H9 (cell line): ENCODE measurements at regions not wholly inside any gene's neighbourhood (a gene's known extent, or its start where the extent isn't known, plus 50 kb on each side); places are given as distances from the start of the nearest gene placed in this dataset.

Experiments used
- DNase-seq: peaks from one replicate; pipeline ENCODE4 v3.0.0-alpha.2; 2017
- H2AFZ ChIP-seq: one replicate; pipeline ENCODE4 v1.6.1; 2013; ENCODE audit warnings: mild to moderate bottlenecking, low read length, control low read depth, moderate library complexity
- H2AK5ac ChIP-seq: 2 replicates; pipeline ENCODE4 v1.6.1; 2013; ENCODE audit warnings: low read length, control low read depth, mixed read lengths; ENCODE audit not compliant: insufficient read length
- H2BK120ac ChIP-seq: one replicate; pipeline ENCODE4 v1.6.1; 2013; ENCODE audit warnings: low read depth, mild to moderate bottlenecking, low read length, control low read depth, inconsistent platforms; ENCODE audit not compliant: poor library complexity, severe bottlenecking
- H2BK12ac ChIP-seq: 2 replicates; pipeline ENCODE4 v1.6.1; 2013; ENCODE audit warnings: low read length, control low read depth, mixed read lengths, low read depth; ENCODE audit not compliant: insufficient read length
- H2BK15ac ChIP-seq: 2 replicates; pipeline ENCODE4 v1.6.1; 2013; ENCODE audit warnings: low read depth, low read length, control low read depth
- H2BK20ac ChIP-seq: one replicate; pipeline ENCODE4 v1.6.1; 2013; ENCODE audit warnings: low read depth, mild to moderate bottlenecking, low read length, control low read depth, inconsistent platforms; ENCODE audit not compliant: poor library complexity, severe bottlenecking
- H2BK5ac ChIP-seq: 2 replicates; pipeline ENCODE4 v1.6.1; 2013; ENCODE audit warnings: low read length, control low read depth, mixed read lengths; ENCODE audit not compliant: insufficient read length
- H3K14ac ChIP-seq: 2 replicates; pipeline ENCODE4 v1.6.1; 2013; ENCODE audit warnings: low read length, control low read depth; ENCODE audit not compliant: insufficient read depth
- H3K18ac ChIP-seq: 2 replicates; pipeline ENCODE4 v1.6.1; 2013; ENCODE audit warnings: low read depth, mild to moderate bottlenecking, mixed read lengths, low read length, control low read depth; ENCODE audit not compliant: insufficient read length
- H3K23ac ChIP-seq: 2 replicates; pipeline ENCODE4 v1.6.1; 2013; ENCODE audit warnings: low read length, control low read depth, mixed read lengths, low read depth; ENCODE audit not compliant: insufficient read length
- H3K23me2 ChIP-seq: 2 replicates; pipeline ENCODE4 v1.6.1; 2013; ENCODE audit warnings: low read depth, mild to moderate bottlenecking, mixed read lengths, low read length, control low read depth; ENCODE audit not compliant: insufficient read length, poor library complexity, severe bottlenecking
- H3K27ac ChIP-seq: 2 replicates; pipeline ENCODE4 v1.5.1; 2013; ENCODE audit warnings: low read length, control low read depth, mixed read lengths, low read depth; ENCODE audit not compliant: insufficient read length
- H3K27me3 ChIP-seq: 2 replicates; pipeline ENCODE4 v1.6.1; 2013; ENCODE audit warnings: low read length, control low read depth, inconsistent platforms; ENCODE audit not compliant: insufficient read depth
- H3K4ac ChIP-seq: 2 replicates; pipeline ENCODE4 v1.6.1; 2013; ENCODE audit warnings: low read depth, mild to moderate bottlenecking, control low read depth, inconsistent platforms, low read length, moderate library complexity
- H3K4me1 ChIP-seq: 2 replicates; pipeline ENCODE4 v1.6.1; 2013; ENCODE audit warnings: low read length, control low read depth, inconsistent platforms; ENCODE audit not compliant: insufficient read depth
- H3K4me2 ChIP-seq: 2 replicates; pipeline ENCODE4 v1.6.1; 2013; ENCODE audit warnings: low read length, control low read depth, mixed read lengths; ENCODE audit not compliant: insufficient read length, insufficient read depth
- H3K56ac ChIP-seq: 2 replicates; pipeline ENCODE4 v1.6.1; 2013; ENCODE audit warnings: low read depth, mild to moderate bottlenecking, mixed read lengths, low read length, control low read depth; ENCODE audit not compliant: insufficient read length
- H3K79me1 ChIP-seq: 2 replicates; pipeline ENCODE4 v1.6.1; 2013; ENCODE audit warnings: low read depth, mild to moderate bottlenecking, moderate library complexity, low read length, control low read depth, inconsistent platforms; ENCODE audit not compliant: insufficient read depth, poor library complexity, severe bottlenecking
- H3K79me2 ChIP-seq: 2 replicates; pipeline ENCODE4 v1.6.1; 2013; ENCODE audit warnings: low read length, control low read depth, inconsistent platforms; ENCODE audit not compliant: insufficient read depth
- H3K9ac ChIP-seq: 2 replicates; pipeline ENCODE4 v1.6.1; 2013; ENCODE audit warnings: low read length, control low read depth, mixed read lengths; ENCODE audit not compliant: insufficient read length; ENCODE audit errors: extremely low read depth
- H3K9me3 ChIP-seq: one replicate; pipeline ENCODE4 v1.6.1; 2013; ENCODE audit warnings: low read depth, low read length, inconsistent platforms; ENCODE audit not compliant: control insufficient read depth
- H3T11ph ChIP-seq: one replicate; pipeline ENCODE4 v1.6.1; 2013; ENCODE audit warnings: mild to moderate bottlenecking, low read length, control low read depth, inconsistent platforms
- H4K20me1 ChIP-seq: one replicate; pipeline ENCODE4 v1.6.1; 2013; ENCODE audit not compliant: control insufficient read depth, insufficient read length, insufficient read depth
- H4K5ac ChIP-seq: 2 replicates; pipeline ENCODE4 v1.6.1; 2013; ENCODE audit warnings: low read depth, mild to moderate bottlenecking, mixed read lengths, low read length, control low read depth; ENCODE audit not compliant: insufficient read length
- H4K8ac ChIP-seq: replicated peaks from 2 replicates; pipeline ENCODE4 v1.6.1; 2013; ENCODE audit warnings: low read length, control low read depth, mixed read lengths, low read depth; ENCODE audit not compliant: insufficient read length
- H4K91ac ChIP-seq: 2 replicates; pipeline ENCODE4 v1.6.1; 2013; ENCODE audit warnings: low read depth, mild to moderate bottlenecking, moderate library complexity, mixed read lengths, low read length, control low read depth; ENCODE audit not compliant: insufficient read length
- H3K27ac Mint-ChIP-seq, 3 experiments: 2 replicates in 2 of 3; 3 replicates in 1 of 3; pipeline ENCODE4 v1.8.0; 2020 to 2021; ENCODE audit warnings: mixed read lengths in 3 of 3, mild to moderate bottlenecking in 1 of 3, moderate library complexity in 1 of 3
- H3K27me3 Mint-ChIP-seq: 2 replicates; pipeline ENCODE4 v1.8.0; 2021; ENCODE audit warnings: low read depth, mild to moderate bottlenecking, moderate library complexity, mixed read lengths
- H3K36me3 Mint-ChIP-seq, 3 experiments: 2 replicates in 2 of 3; 3 replicates in 1 of 3; pipeline ENCODE4 v1.8.0; 2020 to 2021; ENCODE audit warnings: low read depth in 3 of 3, mixed read lengths in 3 of 3; ENCODE audit not compliant: insufficient read depth in 1 of 3
- H3K4me1 Mint-ChIP-seq, 2 experiments: 2 replicates each; pipeline ENCODE4 v1.8.0; 2020; ENCODE audit warnings: mixed read lengths in 2 of 2
- H3K4me3 Mint-ChIP-seq, 2 experiments: 2 replicates in 1 of 2; 3 replicates in 1 of 2; pipeline ENCODE4 v1.8.0; 2020 to 2021; ENCODE audit warnings: mild to moderate bottlenecking in 2 of 2, mixed read lengths in 2 of 2, moderate library complexity in 1 of 2
- H3K9me3 Mint-ChIP-seq, 2 experiments: 2 replicates in 1 of 2; 3 replicates in 1 of 2; pipeline ENCODE4 v1.8.0; 2020; ENCODE audit warnings: mild to moderate bottlenecking in 2 of 2, mixed read lengths in 2 of 2, moderate library complexity in 1 of 2
- TF ChIP-seq, protein P1 (sequence below): fragments of 200-600 bp; sonication (generic); conservative IDR thresholded peaks from 3 replicates; pipeline ENCODE4 v1.8.0; 2021; ENCODE audit warnings: antibody characterized with exemption, mild to moderate bottlenecking

DNA sequence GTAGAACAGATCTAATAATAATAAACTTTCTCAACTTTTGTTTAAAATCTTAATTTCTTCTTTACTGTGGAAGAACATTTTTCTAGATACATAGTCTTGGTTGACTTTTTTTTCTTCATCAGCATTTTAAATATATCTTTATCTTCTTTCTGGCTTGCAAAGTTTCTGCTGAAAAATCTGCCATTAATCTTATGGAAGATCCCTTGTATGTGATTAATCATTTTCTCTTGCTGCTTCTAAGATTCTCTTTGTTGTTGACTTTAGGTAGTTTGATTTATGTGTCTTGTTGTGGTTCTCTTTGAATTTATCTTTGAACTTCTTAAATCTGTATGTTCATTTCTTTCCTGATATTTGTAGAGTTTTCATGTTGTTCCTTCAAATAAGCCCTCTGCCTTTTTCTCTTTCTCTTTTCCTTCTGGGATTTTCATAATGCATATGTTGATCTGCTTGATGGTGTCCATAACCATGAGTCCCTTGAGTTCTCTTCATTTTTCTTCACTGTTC, 657.6 kb upstream of the CXADR start:
- H3K4ac ChIP-seq: no peak overlapping the region
- no peaks in the 10 kb centered on the region for H3K79me2 ChIP-seq
- no peak overlapping the region for H2AFZ ChIP-seq
- Mint-ChIP-seq H3K27me3 (no peaks in the 10 kb centered on the region), H3K36me3 (peaks cover 0 to 21% (median 4%) of the 10 kb centered on the region in 3 experiments; a peak in 4 of 7 replicates), H3K4me1 (no peaks in the 10 kb centered on the region), H3K9me3 (peaks cover 13 to 14% of the 10 kb centered on the region in 2 experiments), H3K4me3 (no peak overlapping the region), H3K27ac (no peak overlapping the region)
- no peaks in the 10 kb centered on the region for H3K9me3 ChIP-seq
- H3K27me3 ChIP-seq: no peaks in the 10 kb centered on the region
- H2BK12ac ChIP-seq: no peak overlapping the region
- H3K27ac ChIP-seq: no peak overlapping the region
- H3K4me2 ChIP-seq: no peak overlapping the region
- H4K20me1 ChIP-seq: no peaks in the 10 kb centered on the region
- no peak for DNase-seq
- H2BK5ac ChIP-seq: no peak overlapping the region
- H2BK15ac ChIP-seq: no peak overlapping the region
- H2AK5ac ChIP-seq: no peak overlapping the region
- no peak overlapping the region for H2BK20ac ChIP-seq
- no peaks in the 10 kb centered on the region for H3K79me1 ChIP-seq
- no peak overlapping the region for H4K91ac ChIP-seq
- TF ChIP-seq, protein P1, sequence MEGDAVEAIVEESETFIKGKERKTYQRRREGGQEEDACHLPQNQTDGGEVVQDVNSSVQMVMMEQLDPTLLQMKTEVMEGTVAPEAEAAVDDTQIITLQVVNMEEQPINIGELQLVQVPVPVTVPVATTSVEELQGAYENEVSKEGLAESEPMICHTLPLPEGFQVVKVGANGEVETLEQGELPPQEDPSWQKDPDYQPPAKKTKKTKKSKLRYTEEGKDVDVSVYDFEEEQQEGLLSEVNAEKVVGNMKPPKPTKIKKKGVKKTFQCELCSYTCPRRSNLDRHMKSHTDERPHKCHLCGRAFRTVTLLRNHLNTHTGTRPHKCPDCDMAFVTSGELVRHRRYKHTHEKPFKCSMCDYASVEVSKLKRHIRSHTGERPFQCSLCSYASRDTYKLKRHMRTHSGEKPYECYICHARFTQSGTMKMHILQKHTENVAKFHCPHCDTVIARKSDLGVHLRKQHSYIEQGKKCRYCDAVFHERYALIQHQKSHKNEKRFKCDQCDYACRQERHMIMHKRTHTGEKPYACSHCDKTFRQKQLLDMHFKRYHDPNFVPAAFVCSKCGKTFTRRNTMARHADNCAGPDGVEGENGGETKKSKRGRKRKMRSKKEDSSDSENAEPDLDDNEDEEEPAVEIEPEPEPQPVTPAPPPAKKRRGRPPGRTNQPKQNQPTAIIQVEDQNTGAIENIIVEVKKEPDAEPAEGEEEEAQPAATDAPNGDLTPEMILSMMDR: no peak
- no peak overlapping the region for H3K14ac ChIP-seq
- no peaks in the 10 kb centered on the region for H3K23me2 ChIP-seq
- no peak overlapping the region for H3K56ac ChIP-seq
- no peak overlapping the region for H2BK120ac ChIP-seq
- H3K18ac ChIP-seq: no peak overlapping the region
- no peak overlapping the region for H4K8ac ChIP-seq
- no peaks in the 10 kb centered on the region for H3K4me1 ChIP-seq
- H3T11ph ChIP-seq: no peak overlapping the region
- no peak overlapping the region for H3K9ac ChIP-seq
- H3K23ac ChIP-seq: no peak overlapping the region
- H4K5ac ChIP-seq: no peak overlapping the region
